ENCODE measurements at regions not wholly inside any gene's neighbourhood (a gene's known extent, or its start where the extent isn't known, plus 50 kb on each side); places are given as distances from the start of the nearest gene placed in this dataset.

DNA sequence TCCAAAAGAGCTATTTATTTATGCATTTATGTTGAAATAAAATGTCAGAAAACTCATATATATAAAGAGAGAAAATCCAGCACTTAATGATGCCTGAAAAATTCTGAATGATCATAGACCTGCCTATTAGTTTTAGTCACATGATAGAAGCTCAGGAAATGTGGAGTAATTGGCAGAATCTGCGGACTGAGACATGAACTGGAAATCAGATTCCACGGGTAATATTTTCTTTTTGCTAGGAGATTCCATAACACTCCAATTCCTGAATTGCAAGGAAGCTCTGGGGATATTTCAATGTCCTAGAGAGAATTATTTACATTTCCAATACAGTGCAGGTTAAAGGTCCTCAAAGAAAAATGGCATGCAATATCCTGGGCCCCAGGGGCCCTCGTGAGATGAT is 778.8 kb downstream of the SEMA5A start:
- Histone ChIP-seq H3K4me2 (ENCODE audit: low read depth, low read length) (no peak overlapping the region), H3K27ac (ENCODE audit: extremely low read length, insufficient read depth, low read length) (no peak overlapping the region), H3K27me3 (ENCODE audit: control insufficient read depth in 1 of 2, insufficient read depth in 2 of 2, low read length in 2 of 2) (no peaks in the 10 kb centered on the region), H3K9me3 (ENCODE audit: low read length) (peaks cover 79% of the 10 kb centered on the region), H3K4me3 (replicated peaks in 1 of 3; ENCODE audit: insufficient read depth in 1 of 3, low read depth in 2 of 3, low read length in 3 of 3) (no peak overlapping the region), H3K9ac (ENCODE audit: insufficient read depth, low read depth, low read length) (no peak overlapping the region), H4K20me1 (ENCODE audit: insufficient read depth, low read length) (no peaks in the 10 kb centered on the region), H3K79me2 (ENCODE audit: insufficient read depth, low read length) (no peaks in the 10 kb centered on the region), H3K4me1 (ENCODE audit: insufficient read depth, low read length) (no peaks in the 10 kb centered on the region), H2AFZ (ENCODE audit: low read length) (no peak overlapping the region), H3K36me3 (replicated peaks in 1 of 2; ENCODE audit: control insufficient read depth in 1 of 2, insufficient read depth in 2 of 2, low read length in 2 of 2) (no peaks in the 10 kb centered on the region)
- no peak for FAIRE-seq
- 2% methylated on average over 3 of the region's 3 CpGs for WGBS (ENCODE audit: low lambda C conversion rate)
- ChIA-PET CTCF (ENCODE audit: low intra/inter-chr PET ratio, low total read pairs) (no interaction called here), POLR2A (no interaction called here)
- intact Hi-C loops (cut with micrococcal nuclease; ENCODE audit: unreplicated experiment) = no loop called here
- no peak for ATAC-seq
- no peak for DNase-seq (ENCODE audit: low spot score)
- no TSS peak for BruUV-seq (replicated peaks)
- in situ Hi-C loops (cut with HindIII; ENCODE audit: extremely low pct_ligation_motif_present, low pct_unique_long_range_greater_than_20kb) = no loop called here
- no peak for TF ChIP-seq PHF21A (CRISPR knock-in tag; IDR thresholded peaks at IDR 0.05)
- TF ChIP-seq, protein P1, sequence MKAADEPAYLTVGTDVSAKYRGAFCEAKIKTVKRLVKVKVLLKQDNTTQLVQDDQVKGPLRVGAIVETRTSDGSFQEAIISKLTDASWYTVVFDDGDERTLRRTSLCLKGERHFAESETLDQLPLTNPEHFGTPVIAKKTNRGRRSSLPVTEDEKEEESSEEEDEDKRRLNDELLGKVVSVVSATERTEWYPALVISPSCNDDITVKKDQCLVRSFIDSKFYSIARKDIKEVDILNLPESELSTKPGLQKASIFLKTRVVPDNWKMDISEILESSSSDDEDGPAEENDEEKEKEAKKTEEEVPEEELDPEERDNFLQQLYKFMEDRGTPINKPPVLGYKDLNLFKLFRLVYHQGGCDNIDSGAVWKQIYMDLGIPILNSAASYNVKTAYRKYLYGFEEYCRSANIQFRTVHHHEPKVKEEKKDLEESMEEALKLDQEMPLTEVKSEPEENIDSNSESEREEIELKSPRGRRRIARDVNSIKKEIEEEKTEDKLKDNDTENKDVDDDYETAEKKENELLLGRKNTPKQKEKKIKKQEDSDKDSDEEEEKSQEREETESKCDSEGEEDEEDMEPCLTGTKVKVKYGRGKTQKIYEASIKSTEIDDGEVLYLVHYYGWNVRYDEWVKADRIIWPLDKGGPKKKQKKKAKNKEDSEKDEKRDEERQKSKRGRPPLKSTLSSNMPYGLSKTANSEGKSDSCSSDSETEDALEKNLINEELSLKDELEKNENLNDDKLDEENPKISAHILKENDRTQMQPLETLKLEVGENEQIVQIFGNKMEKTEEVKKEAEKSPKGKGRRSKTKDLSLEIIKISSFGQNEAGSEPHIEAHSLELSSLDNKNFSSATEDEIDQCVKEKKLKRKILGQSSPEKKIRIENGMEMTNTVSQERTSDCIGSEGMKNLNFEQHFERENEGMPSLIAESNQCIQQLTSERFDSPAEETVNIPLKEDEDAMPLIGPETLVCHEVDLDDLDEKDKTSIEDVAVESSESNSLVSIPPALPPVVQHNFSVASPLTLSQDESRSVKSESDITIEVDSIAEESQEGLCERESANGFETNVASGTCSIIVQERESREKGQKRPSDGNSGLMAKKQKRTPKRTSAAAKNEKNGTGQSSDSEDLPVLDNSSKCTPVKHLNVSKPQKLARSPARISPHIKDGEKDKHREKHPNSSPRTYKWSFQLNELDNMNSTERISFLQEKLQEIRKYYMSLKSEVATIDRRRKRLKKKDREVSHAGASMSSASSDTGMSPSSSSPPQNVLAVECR (CRISPR knock-in tag; IDR thresholded peaks at IDR 0.05; ENCODE audit: borderline replicate concordance) = no peak
- TF ChIP-seq, protein P2, sequence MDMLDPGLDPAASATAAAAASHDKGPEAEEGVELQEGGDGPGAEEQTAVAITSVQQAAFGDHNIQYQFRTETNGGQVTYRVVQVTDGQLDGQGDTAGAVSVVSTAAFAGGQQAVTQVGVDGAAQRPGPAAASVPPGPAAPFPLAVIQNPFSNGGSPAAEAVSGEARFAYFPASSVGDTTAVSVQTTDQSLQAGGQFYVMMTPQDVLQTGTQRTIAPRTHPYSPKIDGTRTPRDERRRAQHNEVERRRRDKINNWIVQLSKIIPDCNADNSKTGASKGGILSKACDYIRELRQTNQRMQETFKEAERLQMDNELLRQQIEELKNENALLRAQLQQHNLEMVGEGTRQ (IDR thresholded peaks at IDR 0.05; ENCODE audit: low read depth, low read length) = no peak
- TF ChIP-seq, protein P2 (CRISPR knock-in tag; IDR thresholded peaks at IDR 0.05; ENCODE audit: borderline replicate concordance) = no peak
- no peak for TF ChIP-seq ZNF10 (CRISPR knock-in tag; IDR thresholded peaks at IDR 0.05; ENCODE audit: borderline replicate concordance, low read depth)
- TF ChIP-seq TEAD3 (CRISPR knock-in tag; optimal IDR thresholded peaks at IDR 0.05; ENCODE audit: borderline replicate concordance) = no peak
- TF ChIP-seq IRF2 (CRISPR knock-in tag; IDR thresholded peaks at IDR 0.05) = no peak
- TF ChIP-seq, protein P3, sequence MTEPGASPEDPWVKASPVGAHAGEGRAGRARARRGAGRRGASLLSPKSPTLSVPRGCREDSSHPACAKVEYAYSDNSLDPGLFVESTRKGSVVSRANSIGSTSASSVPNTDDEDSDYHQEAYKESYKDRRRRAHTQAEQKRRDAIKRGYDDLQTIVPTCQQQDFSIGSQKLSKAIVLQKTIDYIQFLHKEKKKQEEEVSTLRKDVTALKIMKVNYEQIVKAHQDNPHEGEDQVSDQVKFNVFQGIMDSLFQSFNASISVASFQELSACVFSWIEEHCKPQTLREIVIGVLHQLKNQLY (CRISPR knock-in tag; IDR thresholded peaks at IDR 0.05) = no peak
- TF ChIP-seq, protein P4, sequence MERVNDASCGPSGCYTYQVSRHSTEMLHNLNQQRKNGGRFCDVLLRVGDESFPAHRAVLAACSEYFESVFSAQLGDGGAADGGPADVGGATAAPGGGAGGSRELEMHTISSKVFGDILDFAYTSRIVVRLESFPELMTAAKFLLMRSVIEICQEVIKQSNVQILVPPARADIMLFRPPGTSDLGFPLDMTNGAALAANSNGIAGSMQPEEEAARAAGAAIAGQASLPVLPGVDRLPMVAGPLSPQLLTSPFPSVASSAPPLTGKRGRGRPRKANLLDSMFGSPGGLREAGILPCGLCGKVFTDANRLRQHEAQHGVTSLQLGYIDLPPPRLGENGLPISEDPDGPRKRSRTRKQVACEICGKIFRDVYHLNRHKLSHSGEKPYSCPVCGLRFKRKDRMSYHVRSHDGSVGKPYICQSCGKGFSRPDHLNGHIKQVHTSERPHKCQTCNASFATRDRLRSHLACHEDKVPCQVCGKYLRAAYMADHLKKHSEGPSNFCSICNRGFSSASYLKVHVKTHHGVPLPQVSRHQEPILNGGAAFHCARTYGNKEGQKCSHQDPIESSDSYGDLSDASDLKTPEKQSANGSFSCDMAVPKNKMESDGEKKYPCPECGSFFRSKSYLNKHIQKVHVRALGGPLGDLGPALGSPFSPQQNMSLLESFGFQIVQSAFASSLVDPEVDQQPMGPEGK (CRISPR knock-in tag; IDR thresholded peaks at IDR 0.05) = no peak
- TF ChIP-seq MAFK (conservative IDR thresholded peaks at IDR 0.05 in 1 of 2, IDR thresholded peaks at IDR 0.05 in 1 of 2; ENCODE audit: low read length in 2 of 2) = no peak
- no peak for TF ChIP-seq TBP (CRISPR knock-in tag; IDR thresholded peaks at IDR 0.05)
- TF ChIP-seq, protein P5, sequence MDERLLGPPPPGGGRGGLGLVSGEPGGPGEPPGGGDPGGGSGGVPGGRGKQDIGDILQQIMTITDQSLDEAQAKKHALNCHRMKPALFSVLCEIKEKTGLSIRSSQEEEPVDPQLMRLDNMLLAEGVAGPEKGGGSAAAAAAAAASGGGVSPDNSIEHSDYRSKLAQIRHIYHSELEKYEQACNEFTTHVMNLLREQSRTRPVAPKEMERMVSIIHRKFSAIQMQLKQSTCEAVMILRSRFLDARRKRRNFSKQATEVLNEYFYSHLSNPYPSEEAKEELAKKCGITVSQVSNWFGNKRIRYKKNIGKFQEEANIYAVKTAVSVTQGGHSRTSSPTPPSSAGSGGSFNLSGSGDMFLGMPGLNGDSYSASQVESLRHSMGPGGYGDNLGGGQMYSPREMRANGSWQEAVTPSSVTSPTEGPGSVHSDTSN (CRISPR knock-in tag; IDR thresholded peaks at IDR 0.05) = no peak
- no peak for TF ChIP-seq ZNF329 (CRISPR knock-in tag; IDR thresholded peaks at IDR 0.05; ENCODE audit: low read depth)
- TF ChIP-seq, protein P6, sequence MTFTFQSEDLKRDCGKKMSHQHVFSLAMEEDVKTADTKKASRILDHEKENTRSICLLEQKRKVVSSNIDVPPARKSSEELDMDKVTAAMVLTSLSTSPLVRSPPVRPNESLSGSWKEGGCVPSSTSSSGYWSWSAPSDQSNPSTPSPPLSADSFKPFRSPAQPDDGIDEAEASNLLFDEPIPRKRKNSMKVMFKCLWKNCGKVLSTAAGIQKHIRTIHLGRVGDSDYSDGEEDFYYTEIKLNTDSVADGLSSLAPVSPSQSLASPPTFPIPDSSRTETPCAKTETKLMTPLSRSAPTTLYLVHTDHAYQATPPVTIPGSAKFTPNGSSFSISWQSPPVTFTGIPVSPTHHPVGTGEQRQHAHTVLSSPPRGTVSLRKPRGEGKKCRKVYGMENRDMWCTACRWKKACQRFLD (CRISPR knock-in tag; IDR thresholded peaks at IDR 0.05; ENCODE audit: borderline replicate concordance) = no peak
